ENCODE measurements at regions not wholly inside any gene's neighbourhood (a gene's known extent, or its start where the extent isn't known, plus 50 kb on each side); places are given as distances from the start of the nearest gene placed in this dataset.
"Not testable (repeated sequence)": the region's sequence is repeated elsewhere in the genome, so short reads cannot be mapped to it uniquely, and the experiment has no call there.

DNA sequence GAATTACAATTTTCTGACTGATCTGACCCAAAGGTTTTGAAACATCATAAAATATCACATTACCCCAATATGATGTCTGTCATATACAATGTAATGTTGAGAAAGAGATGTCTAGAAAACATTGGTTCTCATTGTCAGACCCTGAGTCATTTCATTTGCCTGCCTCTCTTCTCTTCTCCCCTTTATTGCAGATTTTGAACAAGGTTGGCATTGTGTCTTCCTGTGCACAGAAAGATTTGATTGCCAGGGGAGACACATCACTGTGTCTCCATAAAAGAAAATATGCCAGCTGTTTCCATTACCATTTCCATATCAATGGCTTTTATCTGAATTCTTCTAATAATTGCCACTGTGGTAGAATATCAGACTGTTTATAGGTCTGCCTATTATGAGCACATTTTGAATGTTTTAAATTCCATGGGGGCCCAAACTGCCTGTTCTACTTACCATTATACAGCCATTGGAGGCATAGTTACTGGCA is 65.6 kb downstream of the IFI44 start:
- peak; percentile 18 for DNase-seq (ENCODE audit: low read depth, low spot score)
- H3K27ac ChIP-seq = no peak overlapping the region

DNA sequence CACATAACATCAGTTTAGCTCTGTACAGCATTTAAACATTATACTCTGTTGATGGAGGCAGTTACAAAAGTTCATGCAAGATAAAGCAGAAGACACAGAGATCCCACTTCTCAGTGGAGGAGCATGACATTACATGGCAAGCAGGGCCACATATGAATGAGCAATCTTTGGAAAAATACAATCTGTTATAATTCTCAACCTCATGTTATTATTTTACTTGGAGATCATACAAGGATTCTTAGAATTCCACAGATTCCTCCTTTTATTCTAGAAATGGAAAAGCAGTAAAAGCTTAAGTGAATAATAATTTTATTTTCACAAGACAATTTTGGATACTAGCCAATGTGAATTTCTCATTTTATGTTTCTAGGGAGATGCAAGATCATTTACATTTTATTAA is 66.6 kb downstream of the IFI44 start:
- H3K27ac ChIP-seq = no peak overlapping the region
- DNase-seq (ENCODE audit: low read depth, low spot score) = no peak

DNA sequence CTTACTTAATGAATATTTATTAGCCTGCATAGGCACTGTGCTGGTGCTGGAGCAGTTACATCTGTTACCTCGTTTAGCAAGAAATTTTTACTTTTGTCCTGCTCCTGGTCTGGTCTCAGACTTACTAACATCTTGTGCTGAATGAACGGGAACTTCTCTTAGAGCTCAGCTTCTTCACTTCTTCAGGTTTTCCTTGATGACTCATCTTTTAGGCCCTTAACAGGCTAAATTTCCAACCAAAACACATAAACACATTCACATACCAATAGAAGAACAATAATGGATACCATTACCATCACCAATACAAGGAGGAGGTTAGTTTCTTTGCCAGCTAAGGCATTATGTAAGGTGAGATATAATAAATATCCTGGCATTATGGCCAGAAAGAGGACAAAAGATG is 68.9 kb downstream of the IFI44 start:
- no peak overlapping the region for H3K27ac ChIP-seq
- no peak for DNase-seq (ENCODE audit: low read depth, low spot score)

DNA sequence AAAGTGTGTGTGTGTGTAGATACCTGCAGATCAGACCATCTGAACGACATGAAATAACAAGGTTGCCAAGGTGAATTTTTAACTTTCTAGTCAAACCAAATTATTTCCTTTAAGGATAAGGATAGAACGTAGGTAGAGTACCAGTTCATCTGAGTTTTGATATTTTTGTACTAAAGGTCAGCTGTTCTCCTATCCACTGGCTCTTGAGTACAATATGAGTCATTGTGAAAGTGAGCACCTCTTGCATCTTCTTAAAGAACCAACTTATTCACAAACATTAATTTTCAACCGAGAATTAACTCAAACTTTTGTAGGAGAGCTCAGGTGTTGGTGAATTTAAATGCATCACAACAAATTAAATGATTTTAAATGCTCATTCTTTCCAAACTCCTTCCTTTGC is 71.5 kb downstream of the IFI44 start:
- no peak for DNase-seq (ENCODE audit: low read depth, low spot score)
- no peak overlapping the region for H3K27ac ChIP-seq

DNA sequence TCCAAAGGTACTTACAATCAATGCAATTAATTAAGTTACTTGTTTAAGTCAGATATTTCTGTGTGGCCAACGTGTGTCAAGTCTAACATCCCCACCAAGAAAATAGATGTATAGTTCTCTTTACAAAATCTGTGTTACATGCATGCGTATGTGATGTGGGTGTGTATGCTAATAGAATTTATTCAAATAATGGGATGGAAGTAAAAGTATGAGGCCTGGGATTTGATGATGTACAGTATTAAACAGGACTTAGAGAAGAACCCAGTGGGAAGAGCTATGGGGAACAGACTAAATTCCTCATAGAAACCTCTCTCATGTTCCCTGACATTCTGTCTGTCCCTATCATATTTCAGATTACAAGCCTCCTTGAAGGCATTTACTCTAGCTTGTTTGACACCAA is 72.5 kb downstream of the IFI44 start:
- no peak for DNase-seq (ENCODE audit: low read depth, low spot score)
- H3K27ac ChIP-seq = no peak overlapping the region

DNA sequence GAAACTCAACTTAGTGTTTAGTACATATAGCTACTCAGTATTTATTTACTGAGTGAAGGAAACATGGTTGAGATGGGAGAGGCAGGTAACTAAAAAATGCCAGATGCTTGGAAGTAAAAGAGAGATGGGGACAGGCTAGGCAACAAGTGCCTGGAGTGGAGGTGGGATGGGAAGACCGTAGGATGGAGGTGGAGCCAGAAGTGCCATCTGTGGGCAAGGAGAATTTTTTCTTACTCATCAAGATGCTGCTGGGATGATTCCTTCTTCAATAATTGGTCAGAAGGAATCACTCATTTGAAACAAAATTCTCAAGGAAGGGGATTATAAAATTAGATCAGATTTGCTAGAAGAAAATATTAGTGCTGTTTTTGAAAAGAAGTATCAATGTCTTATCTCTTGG is 72.9 kb downstream of the IFI44 start:
- DNase-seq (ENCODE audit: low read depth, low spot score) = no peak
- no peak overlapping the region for H3K27ac ChIP-seq

DNA sequence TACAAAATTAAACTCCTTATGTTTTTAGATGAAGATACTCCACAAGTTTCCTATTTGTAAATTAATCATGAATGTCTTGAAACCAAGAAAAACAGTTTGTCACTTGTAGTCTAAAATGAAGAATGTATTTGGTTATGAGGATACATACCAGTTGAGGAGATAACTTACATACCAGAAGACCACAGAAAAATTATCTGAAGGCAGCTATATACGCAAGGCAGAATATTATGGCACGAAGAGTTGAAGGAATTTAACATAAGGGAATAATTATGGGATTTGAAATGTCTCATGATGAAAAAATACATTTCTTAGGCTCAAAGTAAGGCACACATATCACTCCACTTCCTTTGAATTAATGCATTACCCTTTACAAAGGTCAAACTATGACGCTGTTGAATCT is 73.3 kb downstream of the IFI44 start:
- no peak overlapping the region for H3K27ac ChIP-seq
- DNase-seq (ENCODE audit: low read depth, low spot score) = no peak

DNA sequence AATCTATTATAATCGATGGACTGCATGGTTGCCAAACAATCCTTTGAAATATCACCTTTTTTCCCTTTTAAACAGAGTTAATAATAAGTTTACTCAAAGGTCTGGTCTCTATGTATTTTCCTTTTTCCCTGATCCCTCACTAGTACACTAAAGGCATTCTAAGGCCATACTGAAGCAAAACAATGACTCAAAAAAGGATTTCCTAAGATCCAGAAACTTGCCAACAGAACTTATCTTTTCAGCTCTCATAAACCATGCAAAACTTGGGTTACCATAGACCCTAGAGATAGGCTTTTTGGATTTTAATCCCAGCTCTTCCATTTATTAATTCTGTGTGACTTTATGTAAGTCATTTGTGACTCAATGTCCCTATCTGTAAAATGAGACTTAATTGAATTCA is 77.1 kb downstream of the IFI44 start:
- no peak overlapping the region for H3K27ac ChIP-seq
- no peak for DNase-seq (ENCODE audit: low read depth, low spot score)

DNA sequence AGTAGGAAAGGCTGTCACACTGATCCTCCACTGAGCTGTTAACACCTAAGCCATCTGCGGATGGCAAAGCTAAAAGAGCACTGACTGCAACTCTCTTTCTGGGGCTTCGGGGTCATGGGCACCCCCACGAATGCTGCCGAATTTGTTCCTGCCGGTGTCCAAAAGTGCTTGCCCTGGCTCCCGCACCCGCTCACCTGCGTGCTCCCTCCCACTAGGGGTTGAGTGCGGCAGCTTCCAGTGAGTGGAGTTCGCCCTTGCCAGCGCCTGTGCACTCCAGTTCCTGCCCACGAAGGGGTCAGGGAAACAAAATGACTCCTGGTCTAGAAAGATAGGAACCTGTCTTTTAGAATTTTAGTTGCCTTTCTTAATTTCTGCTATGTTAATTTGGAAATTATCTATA is 78.7 kb downstream of the IFI44 start:
- no peak overlapping the region for H3K27ac ChIP-seq
- no peak for DNase-seq (ENCODE audit: low read depth, low spot score)

DNA sequence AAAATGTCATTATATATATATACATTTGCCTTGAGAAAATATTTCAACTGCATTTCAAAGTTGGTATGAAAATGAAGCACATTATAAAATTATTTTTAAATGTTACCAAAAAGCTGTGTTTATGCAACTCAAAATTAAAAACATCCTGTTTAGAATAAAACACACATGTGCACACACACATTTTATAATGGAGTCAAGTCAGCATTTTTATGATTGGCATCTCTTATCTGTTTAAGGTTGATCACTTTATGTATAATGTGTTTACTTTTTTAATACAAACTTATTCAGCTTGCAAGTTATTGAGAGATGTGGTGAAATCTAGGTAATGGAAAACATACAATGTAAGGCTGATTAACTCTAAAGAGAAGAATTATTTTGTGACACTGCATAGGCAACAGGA is 80.4 kb downstream of the IFI44 start:
- DNase-seq (ENCODE audit: low read depth, low spot score) = no peak
- H3K27ac ChIP-seq = no peak overlapping the region

DNA sequence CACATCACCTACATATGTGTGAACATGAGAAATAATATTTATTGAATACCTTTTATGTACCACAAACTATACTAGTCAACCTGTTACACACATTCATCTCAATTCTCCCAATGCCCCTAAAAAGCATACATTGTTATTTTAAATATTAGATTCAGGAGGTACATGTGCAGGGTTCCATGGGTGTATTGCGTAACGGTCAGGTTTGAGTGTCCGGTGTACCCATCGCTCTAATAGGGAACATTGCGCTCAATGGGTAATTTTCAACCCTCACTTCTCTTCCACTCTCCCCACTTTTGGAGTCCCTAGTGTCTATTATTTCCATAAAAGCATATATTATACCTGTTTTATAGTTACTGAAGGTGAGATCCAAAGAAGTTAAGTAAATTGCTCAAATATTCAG is 82.0 kb downstream of the IFI44 start:
- DNase-seq (ENCODE audit: low read depth, low spot score) = no peak
- H3K27ac ChIP-seq = no peak overlapping the region

DNA sequence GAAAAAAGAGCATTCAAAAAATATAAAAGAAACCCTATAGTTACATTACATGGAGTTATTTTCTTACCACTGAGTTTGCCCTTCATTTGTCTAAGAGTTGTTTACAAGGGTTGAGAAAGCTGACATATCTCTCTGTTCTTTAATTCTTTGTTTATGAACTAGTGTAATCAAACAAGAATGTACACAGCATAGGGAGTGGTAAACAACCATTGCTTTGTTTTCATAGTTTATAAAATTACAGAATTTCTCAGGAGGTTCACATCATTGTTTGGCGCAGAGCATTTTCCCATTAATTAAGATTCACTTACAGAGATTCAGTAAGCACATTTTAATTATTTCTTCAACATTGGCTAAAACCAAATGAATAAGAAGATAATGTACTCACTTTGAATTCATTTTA is 87.6 kb downstream of the IFI44 start:
- no peak overlapping the region for H3K27ac ChIP-seq
- no peak for DNase-seq (ENCODE audit: low read depth, low spot score)

DNA sequence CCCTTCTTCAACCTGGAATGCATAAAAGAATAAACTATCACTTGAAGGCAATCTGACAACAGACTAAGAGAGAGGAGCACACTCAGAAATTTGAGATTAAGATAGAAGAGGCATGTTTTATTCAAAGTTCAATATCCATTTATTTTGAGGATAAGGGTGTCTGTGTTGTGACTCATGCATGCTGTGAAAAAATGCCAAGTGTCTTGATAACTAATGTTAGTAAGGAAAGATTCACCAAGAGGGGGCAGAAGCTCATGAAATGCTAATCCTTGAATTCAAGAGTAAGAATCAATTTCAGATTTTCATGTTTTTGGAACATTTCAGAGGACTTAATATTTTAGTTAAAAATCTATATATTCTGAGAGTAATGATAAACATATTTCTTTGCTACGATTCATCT is 94.0 kb downstream of the IFI44 start:
- H3K27ac ChIP-seq = no peak overlapping the region
- DNase-seq (ENCODE audit: low read depth, low spot score) = no peak

DNA sequence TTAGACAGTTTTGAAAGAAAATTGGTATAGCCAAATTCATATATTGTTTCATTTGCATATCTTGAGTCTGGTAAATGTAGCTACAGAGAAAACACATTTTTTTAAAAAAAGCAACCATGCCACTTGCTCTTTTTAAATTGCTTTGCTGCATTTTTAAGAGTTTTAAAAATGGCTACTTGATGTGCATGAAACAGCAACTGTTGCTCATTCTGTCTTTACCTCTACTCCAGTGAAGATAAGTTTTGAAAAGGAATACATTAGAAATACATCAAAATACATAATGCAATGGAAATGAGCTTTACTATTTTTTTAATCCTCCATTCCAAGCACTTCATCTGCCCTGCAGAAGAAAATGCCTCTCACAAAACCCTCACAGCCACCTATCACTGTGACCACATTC is 95.5 kb downstream of the IFI44 start:
- no peak overlapping the region for H3K27ac ChIP-seq
- DNase-seq (ENCODE audit: low read depth, low spot score) = no peak

DNA sequence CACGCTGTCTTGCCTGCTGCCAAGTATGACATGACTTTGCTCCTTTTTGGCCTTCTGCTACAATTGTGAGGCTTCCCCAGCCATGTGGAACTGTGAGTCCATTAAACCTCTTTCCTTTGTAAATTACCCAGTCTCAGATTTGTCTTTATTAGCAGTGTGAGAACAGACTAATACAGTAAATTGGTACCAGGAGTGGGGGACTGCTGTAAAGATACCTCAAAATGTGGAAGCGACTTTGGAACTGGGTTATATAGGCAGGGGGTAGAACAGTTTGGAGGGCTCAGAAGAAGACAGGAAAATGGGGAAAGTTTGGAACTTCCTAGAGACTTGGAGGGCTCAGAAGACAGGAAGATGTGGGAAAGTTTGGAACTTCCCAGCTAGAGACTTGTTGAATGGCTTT is 104.0 kb downstream of the IFI44 start:
- DNase-seq (ENCODE audit: low read depth, low spot score); H3K27ac ChIP-seq: not testable (repeated sequence)

DNA sequence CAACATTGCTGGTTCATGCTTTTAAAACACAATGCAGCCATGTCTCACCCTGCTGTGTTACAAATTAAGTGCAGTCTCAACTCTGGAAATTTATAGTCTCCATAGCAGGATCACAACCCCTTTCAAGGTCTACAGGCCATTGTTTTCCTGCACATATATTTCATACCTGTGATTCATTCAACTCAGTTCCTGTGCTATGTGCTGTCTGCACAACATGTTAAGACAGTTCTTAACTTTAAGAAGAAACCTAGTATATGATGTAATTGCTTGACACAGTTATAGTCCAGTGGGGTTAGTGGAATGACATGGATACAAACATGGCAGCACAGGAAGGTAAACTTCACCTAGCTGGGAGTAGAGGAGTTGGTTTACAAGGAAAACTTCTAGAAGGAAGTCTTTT is 106.4 kb downstream of the IFI44 start:
- peak; percentile 74 for DNase-seq (ENCODE audit: low read depth, low spot score)
- H3K27ac ChIP-seq = peak overlapping the region; percentile 81

DNA sequence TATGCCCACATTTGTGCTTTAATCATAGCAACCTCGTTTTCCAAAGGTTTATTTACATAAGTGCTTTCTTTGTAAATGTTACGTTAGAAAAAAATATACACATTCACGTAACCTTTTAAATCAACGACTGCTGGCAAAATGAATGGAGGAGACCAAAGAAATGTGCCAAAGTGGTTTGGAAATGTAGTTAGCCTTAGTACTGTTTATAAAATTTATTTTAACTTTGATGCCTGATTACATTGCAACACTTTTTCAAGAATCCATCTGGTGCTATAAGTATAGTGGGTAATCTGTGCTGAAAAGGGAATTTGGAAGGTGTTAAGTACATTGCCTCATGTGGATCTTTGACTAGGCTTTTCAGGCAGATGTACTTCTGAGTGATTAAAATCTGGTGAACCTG is 108.9 kb downstream of the IFI44 start:
- DNase-seq (ENCODE audit: low read depth, low spot score) = no peak

DNA sequence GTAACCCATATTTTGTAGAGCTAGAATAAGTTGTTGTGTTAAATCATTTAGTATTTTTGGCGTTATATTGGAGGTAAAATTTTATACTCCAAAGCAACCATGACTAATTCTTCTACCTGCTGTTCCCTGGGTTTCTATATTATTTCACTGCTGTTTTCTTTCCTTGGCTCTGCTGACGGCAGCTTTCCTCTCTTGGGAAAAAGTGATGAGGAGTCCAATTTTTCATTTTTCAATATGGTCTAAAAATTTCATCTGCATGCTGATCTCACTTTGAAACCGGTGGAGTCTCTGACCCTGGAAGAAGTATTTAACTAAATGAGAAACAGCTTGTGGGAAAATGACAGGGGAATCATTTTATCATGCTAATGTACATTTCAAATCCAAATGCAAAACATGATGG is 110.2 kb downstream of the IFI44 start:
- no peak overlapping the region for H3K27ac ChIP-seq
- DNase-seq (ENCODE audit: low read depth, low spot score) = no peak

More for the DNA sequence above, 108.9 kb downstream of the IFI44 start:
- H3K27ac ChIP-seq = no peak overlapping the region

DNA sequence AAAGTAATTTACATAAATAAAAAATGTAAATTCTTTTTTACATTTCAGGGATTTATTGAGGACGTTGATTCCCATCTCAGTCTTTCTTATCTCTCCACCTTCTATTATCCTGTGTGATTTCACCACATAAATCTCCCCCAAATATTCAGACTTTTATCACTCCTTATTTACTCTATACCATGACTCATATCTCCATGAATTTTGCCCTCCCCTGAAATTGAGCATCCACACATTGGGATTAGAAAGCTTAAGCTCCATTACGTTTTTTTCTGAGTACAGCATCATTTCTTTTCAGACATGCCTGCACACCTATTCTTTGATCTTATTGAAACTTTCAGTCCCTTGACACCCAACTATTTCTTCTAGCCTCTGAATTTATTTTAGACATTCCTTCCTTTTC is 111.2 kb downstream of the IFI44 start:
- H3K27ac ChIP-seq = no peak overlapping the region
- no peak for DNase-seq (ENCODE audit: low read depth, low spot score)

DNA sequence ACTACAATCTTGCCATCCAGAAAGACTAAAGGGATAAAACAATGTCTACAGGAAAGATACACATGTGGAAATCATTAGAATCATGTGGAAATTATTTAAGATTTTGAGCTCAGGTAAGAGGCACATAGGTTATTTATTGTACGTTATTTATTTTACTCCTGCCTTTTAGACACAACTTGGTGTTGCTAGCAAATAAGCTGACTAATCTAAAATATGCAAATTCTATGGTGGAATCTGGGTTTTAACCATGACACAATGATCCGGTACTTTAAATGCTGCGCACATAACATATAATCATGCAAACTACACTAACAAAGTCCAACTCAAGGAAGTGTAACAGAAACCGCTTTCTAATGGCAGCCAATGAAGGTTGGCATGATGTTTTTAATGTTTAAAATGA is 112.5 kb downstream of the IFI44 start:
- DNase-seq (ENCODE audit: low read depth, low spot score) = no peak
- H3K27ac ChIP-seq = no peak overlapping the region

DNA sequence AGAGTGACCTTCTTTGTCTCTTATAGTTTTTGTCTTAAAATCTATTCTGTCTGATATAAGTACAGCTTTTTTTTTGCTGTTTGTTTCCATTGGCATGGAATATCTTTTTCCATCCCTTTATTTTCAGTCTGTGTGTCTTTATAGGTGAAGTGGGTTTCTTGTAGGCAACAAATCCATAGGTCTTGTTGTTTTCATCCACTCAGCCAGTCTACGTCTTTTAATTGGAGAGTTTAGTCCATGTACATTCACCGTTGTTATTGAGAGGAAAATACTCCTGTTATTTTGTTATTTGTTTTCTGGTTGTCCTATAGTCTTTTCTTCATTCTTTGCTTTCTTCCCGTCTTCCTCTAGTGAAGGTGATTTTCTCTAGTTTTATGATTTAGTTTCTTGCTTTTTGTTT is 115.9 kb downstream of the IFI44 start:
- H3K27ac ChIP-seq = no peak overlapping the region
- no peak for DNase-seq (ENCODE audit: low read depth, low spot score)

DNA sequence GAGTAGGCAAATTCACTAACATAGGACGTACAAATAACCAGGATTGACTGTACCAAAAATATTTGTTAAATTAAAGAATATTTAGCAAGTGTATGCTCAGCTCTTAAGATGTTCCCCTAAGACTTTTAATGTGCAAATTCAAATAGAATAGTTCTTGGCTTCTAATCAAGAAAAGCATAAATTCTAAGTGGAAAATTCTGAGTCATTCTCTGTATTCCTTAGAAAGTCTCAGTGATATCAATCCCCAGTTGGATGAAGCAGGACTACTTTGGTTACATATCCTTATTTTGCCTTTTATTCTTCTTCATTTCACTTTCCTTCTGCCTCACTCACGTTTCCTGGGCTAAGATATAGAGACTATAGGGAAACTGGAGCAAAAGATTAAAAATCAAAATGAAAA is 130.2 kb downstream of the IFI44 start:
- H3K27ac ChIP-seq = no peak overlapping the region
- no peak for DNase-seq (ENCODE audit: low read depth, low spot score)

DNA sequence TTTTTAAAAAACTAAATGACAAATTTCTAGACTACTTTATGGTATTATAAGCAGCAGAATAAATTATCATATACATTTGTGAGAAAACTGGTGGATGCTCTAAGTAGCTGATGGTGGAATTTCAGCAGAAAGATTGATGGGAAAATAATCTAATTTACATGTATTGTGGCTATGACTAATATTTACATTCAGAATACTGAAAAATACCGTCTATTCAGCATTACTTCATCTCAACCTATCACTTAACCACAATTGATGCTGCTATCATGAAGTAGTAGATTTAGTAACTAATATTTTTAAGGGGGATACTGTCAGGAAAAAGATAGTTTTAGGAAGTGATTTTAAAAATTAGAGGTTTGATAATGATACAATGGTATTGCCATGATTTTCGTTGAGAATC is 137.9 kb downstream of the IFI44 start:
- no peak for DNase-seq (ENCODE audit: low read depth, low spot score)
- no peak overlapping the region for H3K27ac ChIP-seq
